AG04450 (cell line): ENCODE measurements at regions not wholly inside any gene's neighbourhood (a gene's known extent, or its start where the extent isn't known, plus 50 kb on each side); places are given as distances from the start of the nearest gene placed in this dataset.
"Not testable (repeated sequence)": the region's sequence is repeated elsewhere in the genome, so short reads cannot be mapped to it uniquely, and the experiment has no call there.

ENCODE experiments used
- CTCF ChIA-PET: fragments of 300-600, 350-600 bp; formaldehyde crosslinking; extraction: SDS; loops from one replicate; lab custom pipeline; 2022; ENCODE audit warnings: antibody characterized with exemption, inconsistent platforms; lab: Charles Lee
- POLR2A ChIA-PET: fragments of 350-600 bp; formaldehyde crosslinking; extraction: SDS; loops from one replicate; lab custom pipeline; 2021; ENCODE audit warnings: antibody characterized with exemption, inconsistent platforms; lab: Yijun Ruan, JAX
- DNase-seq: peaks from one replicate; pipeline ENCODE4 v3.0.0-alpha.2; 2011; ENCODE audit warnings: low read depth, low spot score
- H3K27ac ChIP-seq: one replicate; pipeline ENCODE4 v1.5.1; 2012; ENCODE audit warnings: low read depth, low read length, control low read depth
- H3K27me3 ChIP-seq: one replicate; pipeline ENCODE4 v1.6.0; 2012; ENCODE audit warnings: low read length; ENCODE audit not compliant: control insufficient read depth, insufficient read depth
- H3K4me3 ChIP-seq: 2 replicates; pipeline ENCODE4 v1.5.1; 2011; ENCODE audit warnings: mild to moderate bottlenecking, low read depth, low read length, control low read depth
- H3K9me3 ChIP-seq: 2 replicates; pipeline ENCODE4 v1.5.1; 2012; ENCODE audit warnings: low read length; ENCODE audit not compliant: control insufficient read depth, insufficient read depth
- CTCF ChIP-seq: IDR thresholded peaks from 2 replicates; pipeline ENCODE4 v1.5.1; 2011; ENCODE audit warnings: low read depth, low read length, control low read depth, inconsistent platforms

GRCh38 chr2:156765450-156765849 is 329.3 kb downstream of the GPD2 start:
- Histone ChIP-seq H3K27ac (no peak overlapping the region), H3K27me3 (no peaks in the 10 kb centered on the region), H3K4me3 (no peak overlapping the region), H3K9me3 (no peaks in the 10 kb centered on the region)
- no peak for TF ChIP-seq CTCF
- DNase-seq, result no peak
- CTCF ChIA-PET, result no interaction called here
- POLR2A ChIA-PET, result no interaction called here

GRCh38 chr2:156769802-156770201 is 333.6 kb downstream of the GPD2 start:
- Histone ChIP-seq H3K27ac (no peak overlapping the region), H3K4me3 (no peak overlapping the region), H3K27me3 (no peaks in the 10 kb centered on the region), H3K9me3 (no peaks in the 10 kb centered on the region)
- TF ChIP-seq CTCF, result no peak
- ChIA-PET CTCF (no interaction called here), POLR2A (no interaction called here)
- DNase-seq, result no peak

GRCh38 chr2:156778916-156779315 is 342.7 kb downstream of the GPD2 start:
- no peak for DNase-seq
- no peaks in the 10 kb centered on the region for H3K9me3 ChIP-seq
- H3K4me3 ChIP-seq, result no peak overlapping the region
- no peak overlapping the region for H3K27ac ChIP-seq
- no peaks in the 10 kb centered on the region for H3K27me3 ChIP-seq
- TF ChIP-seq CTCF, result no peak
- POLR2A ChIA-PET, result no interaction called here
- CTCF ChIA-PET, result no interaction called here

GRCh38 chr2:156779416-156780120 is 343.4 kb downstream of the GPD2 start:
- CTCF ChIA-PET, result interaction anchor here (0.6 kb wide), 1 partner anchor 110 kb away, joined by 5 read pairs; no protein-coding TSS in a partner anchor
- POLR2A ChIA-PET, result no interaction called here
- no peak for DNase-seq
- Histone ChIP-seq H3K27ac (no peak overlapping the region), H3K9me3 (no peaks in the 10 kb centered on the region), H3K27me3 (no peaks in the 10 kb centered on the region), H3K4me3 (no peak overlapping the region)
- TF ChIP-seq CTCF, result no peak

- H3K27ac ChIP-seq, DNase-seq, H3K4me3 ChIP-seq, H3K9me3 ChIP-seq, POLR2A ChIA-PET, H3K27me3 ChIP-seq, CTCF ChIA-PET: not testable (repeated sequence)
Measured at GRCh38 chr2:156781677-156782076, 345.5 kb downstream of the GPD2 start.
